HG03565 (cell line): ENCODE measurements at regions not wholly inside any gene's neighbourhood (a gene's known extent, or its start where the extent isn't known, plus 50 kb on each side); places are given as distances from the start of the nearest gene placed in this dataset.
"Not testable (repeated sequence)": the region's sequence is repeated elsewhere in the genome, so short reads cannot be mapped to it uniquely, and the experiment has no call there.

Experiments used
- ATAC-seq: cut with Tn5 transposase; IDR thresholded peaks from one replicate; pipeline ENCODE4 v1.9.1; 2021; ENCODE audit warnings: mild to moderate bottlenecking, moderate library complexity; ENCODE audit not compliant: unreplicated experiment

DNA sequence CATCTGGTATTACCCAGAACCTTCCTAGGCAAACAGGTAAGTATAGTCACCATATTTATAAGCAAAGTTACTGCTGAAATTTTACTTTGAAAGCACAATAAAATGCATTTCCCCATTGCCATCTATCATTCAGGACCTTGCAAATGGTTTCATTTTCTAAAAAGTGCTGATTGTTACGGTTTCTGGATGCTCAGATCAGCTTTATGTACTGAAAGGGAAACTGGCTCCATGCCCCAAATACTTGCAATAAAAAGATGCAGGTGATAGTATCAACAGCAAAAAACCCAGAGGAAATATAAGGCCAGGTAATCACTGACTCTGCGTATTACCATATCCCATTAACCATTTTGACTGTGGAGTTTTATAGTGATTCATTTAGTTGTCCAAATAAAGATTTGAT is 1150.7 kb upstream of the CRIM1 start:
- ATAC-seq = no peak

DNA sequence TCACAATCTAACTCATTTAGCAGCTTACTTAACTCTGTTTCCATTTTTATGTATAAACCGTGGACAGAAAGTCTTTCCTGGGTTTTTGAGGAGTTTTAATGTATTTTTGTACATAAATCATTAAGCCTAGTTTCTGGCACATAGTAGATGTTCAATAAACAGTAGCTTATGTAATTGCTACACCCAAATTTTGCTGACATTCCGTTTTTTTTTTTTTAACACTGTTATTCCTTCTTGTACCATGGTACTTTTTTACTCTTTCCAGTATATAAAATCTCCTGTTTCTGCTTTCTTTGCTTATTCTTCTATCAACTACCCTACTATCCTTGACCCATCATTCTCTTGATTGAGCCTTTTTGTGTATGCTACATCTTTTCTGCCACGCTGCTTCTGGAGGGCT is 1151.3 kb upstream of the CRIM1 start:
- no peak for ATAC-seq

DNA sequence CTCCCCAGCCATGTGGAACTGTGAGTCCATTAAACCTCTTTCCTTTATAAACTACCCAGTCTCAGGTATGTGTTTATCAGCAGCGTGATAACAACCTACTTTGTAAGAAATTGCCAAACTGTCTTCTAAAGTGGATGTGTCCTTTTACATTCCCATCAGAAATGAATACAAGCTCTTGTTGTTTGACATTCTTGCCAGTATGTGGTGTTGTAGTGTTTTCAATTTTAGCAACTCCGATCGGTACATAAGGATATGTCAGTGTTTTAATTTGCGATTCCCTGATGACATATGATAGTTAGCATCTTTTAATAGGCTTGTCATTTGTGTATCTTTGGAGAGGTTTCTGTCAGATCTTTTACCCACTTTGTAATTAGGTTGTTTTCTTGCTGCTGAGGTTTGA is 1156.3 kb upstream of the CRIM1 start:
- no peak for ATAC-seq

DNA sequence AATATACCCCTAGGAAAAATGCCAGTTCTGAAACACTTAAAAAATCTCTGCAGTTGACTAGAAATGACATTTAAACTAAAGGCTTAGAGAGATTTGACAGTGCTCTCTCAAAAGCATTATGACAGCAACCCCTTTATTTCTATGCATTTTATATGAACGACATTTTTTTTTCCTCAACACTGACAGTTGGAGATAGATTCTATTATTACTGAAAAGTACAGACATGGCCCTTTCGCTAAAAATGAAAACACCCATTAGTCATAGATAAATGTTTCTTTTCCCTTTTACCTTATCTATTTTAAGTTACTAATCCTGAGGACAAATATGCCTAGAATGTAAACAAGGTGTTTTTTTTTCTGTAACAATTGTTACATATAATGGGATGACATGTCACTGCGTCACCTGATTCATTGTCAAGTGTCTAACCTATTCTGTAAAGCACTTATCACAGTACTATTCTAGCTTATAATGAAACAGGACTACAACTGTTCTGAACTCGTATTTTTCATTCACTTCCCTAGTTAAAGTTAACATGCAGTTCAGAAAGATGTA is 1169.6 kb upstream of the CRIM1 start:
- no peak for ATAC-seq

DNA sequence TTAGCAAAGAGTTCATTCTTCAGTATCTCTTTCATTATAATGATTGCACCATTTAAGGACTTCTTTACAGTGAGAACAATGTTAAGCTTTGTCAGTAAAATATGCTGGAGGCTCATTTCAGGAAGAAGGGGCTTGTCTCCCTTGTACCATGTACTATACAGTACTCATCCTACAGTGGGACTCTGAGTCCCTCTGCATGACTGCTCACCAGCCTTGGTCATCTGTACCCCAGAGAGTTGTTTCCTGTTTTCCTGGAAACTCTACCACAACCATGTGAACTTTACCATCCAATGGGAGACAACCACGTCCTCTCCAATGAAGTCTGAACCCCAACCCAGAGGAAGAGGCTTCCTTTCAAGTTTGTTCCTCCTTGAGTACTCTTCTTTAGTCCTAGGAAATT is 1171.1 kb upstream of the CRIM1 start:
- no peak for ATAC-seq

DNA sequence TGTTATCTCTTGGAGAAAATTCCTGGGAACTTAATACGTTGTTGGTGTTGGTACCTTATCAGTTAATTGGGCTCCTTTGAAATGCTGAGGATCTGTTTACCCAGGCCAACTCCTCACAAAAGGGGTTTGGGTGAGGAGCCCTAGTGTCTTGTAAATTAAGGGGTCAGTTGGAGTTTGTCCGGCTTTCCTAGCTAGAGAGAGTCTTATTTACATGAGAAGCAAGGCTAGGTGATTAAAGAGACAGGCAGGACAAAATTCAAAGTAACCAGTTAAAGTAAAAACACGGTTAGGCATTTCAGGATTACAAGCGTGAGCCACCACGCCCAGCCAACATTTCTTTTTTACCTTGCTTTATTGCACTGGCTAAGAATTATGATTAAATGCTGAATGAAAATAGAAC is 1178.9 kb upstream of the CRIM1 start:
- not testable (repeated sequence) for ATAC-seq

DNA sequence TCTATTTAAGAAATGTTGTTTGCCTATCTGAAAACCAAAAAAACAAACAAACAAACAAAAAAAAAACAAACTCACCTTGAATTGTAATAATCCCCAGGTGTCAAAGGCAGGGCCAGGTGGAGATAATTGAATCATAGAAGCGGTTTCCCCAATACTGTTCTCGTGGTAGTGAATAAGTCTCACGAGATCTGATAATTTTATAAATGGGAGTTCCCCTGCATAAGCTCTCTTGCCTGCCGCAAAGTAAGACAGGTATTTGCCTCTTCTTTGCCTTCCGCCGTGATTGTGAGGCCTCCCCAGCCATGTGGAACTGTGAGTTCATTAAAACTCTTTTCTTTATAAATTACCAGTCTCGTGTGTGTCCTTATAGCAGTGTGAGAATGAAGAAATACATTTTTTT is 1180.7 kb upstream of the CRIM1 start:
- ATAC-seq = no peak

DNA sequence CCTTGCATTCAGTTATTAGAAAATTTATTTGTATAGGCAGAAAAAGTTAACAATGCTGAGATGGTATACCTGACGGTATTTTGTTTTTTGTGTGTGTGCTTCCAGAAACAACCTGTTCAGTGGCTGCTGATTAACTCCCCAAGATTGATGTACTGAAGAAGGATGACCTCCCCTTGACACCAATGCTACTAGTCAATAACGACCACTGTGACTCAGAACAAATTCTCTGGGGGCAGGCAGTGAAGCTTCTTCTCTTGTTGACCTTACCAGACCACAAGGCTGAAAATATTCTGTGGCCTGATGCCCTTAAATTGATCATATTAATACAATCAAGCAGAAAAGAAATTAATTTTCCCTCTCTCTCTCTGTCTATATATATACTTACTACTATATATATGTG is 1182.9 kb upstream of the CRIM1 start:
- ATAC-seq = no peak

DNA sequence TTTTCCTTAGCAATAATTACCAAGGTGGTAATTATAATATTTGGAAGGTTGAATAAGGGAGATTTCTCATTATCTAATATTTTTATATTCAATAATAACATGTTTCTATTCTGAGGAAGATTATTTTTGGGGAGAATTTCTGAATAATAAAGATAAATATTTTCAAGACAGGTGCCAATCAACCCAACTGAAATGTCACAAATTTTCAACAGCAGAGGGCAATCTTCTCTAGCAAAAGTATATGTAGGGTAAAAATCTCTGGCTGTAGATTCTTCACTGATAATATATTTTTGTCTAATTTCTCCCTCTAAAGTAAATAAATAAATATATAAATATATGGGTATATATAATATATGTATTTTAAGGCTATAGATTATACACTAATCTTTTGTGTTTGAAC is 1187.2 kb upstream of the CRIM1 start:
- ATAC-seq = no peak

DNA sequence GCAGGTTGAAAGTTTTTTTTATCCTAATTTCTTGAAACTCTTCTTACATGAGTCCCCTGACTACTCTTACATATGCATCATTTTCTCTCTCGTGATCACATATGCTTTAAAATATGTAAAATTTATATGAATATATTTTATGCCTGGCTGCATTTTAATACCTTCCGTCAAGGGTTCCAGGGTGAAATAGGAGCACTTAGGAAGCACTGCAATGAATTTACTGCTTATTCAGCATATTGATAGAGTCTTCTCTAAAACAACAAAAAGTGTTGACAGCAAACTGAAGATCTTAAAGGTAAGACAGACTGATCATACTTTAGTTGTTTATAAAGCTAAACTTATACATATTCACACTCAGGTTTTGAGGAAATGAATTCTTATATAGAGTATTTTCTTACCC is 1191.6 kb upstream of the CRIM1 start:
- no peak for ATAC-seq

DNA sequence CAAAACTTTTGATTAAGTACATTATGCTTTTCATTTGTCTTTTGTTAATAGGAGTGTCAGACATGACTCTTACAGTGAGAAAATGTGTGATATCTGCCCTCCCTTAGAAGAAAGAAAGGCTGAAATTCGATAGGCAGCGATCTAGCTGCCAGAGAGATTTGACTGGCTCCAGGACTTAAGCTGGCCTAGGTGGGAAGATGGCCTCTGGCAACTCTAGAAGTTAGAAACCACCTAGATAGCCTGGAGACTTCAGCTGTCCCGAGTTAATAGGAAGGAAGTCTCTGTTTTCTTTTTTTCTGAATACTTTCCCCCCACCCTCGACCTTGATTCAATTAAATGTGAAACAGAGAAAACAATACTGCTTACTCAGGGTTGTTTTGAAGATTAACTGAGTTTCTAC is 1194.7 kb upstream of the CRIM1 start:
- ATAC-seq = no peak

DNA sequence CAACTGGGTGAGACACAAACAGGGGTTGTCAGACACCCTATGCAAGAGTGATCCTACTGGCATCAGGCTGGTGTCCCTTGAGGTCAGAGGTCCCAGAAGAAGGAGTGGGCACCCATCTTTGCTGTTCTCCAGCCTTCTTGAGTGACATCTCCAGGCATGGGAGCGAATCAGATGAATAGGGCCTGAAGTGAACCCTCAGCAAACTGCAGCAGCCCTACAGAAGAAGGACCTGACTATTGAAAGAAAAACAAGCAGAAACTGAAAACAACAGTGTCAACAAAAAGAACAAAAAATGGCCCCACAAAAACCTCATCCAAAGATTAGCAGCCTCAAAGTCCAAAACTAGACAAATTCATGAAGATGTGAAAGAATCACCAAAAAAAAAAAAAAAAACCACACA is 1229.7 kb upstream of the CRIM1 start:
- ATAC-seq = no peak

DNA sequence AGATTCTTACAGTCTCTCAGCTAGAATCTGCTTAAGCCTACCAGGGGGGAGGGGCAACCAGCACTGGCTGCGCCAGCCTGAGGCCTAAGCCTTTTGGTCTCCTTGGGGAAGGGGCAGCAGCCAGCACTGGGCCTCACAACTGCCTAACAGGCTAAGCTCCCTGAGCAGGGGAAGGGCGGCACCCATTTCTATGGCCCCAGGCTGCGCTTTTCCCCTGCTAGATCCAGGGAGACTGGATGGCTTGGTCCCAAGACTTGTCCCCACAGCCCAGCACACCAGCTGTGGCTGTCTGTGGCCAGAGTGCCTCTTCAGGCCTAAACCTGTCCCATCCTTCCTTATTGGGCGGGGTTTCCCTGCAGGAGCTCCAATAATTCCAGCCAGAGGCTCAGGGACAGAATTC is 1230.3 kb upstream of the CRIM1 start:
- ATAC-seq = no peak

DNA sequence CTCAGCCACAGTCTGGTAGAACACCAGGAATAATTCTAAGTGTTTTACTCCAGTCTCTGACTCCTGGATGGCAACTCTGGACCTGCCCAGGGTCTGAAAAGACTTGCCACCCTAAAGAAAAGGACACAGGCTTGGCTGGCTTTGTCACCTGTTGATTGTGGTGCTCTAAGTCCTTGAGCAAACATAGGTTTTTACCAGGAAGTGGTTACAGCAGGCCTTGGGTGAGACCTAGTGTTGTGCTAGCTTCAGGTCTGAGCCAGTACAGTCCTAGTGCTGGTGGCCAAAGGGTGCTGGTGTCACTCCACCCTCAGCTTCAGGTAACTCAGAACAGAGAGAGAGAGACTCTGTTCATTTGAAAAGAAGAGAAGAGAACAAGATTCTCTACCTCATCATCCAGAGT is 1239.4 kb upstream of the CRIM1 start:
- ATAC-seq = no peak

DNA sequence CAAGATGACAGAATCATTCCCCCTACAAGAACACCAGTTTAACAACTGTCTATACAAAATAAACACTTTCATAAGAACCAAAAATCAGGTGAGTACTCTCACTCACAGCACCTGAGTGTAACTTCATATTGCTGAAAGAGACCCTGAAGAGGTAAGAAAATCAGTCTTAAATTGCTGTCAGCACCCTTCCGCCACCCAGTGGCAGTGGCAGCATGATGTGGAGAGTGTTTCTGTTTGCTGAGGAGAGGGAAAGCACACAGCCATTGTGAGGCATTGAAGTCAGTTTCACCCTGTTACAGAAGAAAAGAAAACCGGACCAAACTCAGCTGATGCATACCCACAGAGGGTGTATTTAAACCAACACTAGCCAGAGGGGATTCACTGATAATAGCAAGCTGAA is 1240.8 kb upstream of the CRIM1 start:
- no peak for ATAC-seq

DNA sequence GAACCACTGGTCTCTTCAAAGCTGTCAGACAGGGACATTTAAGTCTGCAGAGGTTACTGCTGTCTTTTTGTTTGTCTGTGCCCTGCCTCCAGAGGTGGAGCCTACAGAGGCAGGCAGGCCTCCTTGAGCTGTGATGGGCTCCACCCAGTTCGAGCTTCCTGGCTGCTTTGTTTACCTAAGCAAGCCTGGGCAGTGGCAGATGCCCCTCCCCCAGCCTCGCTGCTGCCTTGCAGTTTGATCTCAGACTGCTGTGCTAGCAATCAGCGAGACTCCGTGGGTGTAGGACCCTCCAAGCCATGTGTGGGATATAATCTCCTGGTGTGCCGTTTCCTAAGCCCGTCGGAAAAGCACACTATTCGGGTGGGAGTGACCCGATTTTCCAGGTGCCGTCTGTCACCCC is 1243.2 kb upstream of the CRIM1 start:
- ATAC-seq = not testable (repeated sequence)

DNA sequence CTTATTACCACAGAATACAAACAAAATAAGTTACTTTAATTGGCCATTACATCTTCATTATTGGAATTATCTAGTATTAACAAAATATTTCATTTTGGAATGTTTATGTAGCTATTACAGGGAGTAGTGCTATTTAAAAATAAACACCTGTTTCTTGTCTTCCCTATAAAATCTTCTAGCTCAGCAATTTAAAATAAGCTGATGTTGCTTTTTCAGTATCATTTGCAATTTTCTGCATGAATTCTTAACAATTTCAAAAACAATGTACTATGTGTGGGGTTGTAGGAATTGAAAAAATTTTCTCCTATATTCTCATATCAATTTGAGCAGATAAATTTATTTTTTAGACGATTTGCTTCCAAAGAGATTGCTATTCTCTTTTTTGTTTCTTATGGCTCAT is 1251.3 kb upstream of the CRIM1 start:
- ATAC-seq = no peak

DNA sequence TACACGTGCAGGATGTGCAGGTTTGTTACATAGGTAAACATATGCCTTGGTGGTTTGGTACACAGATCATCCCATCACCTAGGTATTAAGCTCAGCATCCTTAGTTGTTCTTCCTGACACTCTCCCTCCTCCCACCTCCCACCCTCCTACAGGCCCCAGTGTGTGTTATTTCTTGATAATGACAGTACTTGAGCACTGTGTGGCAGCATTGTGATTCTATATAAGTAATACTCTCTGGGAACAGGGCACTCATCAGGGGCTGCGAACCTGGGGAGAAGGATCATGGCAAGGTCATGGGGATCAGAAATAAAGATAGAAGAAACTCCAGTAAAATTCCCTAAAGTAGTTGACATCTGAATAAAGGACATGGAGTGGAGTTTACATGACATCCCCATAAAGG is 1256.2 kb upstream of the CRIM1 start:
- ATAC-seq = no peak

DNA sequence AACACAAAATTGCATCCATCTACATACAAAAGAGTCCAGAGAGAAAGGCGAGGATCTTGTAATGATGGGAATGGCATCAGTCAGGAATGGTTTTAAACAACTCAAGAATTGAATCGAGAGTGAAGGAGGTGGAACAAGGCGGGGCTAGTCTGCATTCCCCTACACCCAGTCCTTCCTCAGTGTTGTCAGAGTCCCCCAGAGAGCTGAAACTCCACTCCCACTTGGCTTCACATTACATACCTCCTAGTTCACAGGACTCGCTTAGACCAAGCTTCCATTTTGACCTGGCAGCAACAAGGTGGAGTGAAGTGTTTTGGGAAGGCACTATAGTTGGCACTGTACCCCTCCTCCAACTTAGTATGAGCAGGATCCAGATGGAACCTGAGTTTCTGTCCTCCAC is 1273.5 kb upstream of the CRIM1 start:
- ATAC-seq = no peak

DNA sequence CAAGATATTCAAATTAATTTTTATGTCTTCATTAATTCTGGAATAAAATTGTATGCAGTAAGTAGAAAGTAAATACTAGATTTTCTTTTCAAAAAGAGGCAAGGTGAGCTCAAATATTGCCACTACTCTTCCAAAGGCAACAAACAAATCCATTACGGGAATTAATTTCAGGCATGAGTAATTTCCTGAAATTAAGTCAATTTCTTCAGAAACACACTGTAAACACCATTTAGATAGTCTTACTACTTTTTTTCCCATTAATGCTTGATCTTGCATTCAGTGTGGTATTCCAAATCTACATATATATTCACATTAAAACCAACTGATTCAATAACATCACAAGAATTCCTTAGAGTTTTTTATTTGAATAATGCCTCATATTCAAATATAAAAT is 1274.0 kb upstream of the CRIM1 start:
- ATAC-seq = no peak

DNA sequence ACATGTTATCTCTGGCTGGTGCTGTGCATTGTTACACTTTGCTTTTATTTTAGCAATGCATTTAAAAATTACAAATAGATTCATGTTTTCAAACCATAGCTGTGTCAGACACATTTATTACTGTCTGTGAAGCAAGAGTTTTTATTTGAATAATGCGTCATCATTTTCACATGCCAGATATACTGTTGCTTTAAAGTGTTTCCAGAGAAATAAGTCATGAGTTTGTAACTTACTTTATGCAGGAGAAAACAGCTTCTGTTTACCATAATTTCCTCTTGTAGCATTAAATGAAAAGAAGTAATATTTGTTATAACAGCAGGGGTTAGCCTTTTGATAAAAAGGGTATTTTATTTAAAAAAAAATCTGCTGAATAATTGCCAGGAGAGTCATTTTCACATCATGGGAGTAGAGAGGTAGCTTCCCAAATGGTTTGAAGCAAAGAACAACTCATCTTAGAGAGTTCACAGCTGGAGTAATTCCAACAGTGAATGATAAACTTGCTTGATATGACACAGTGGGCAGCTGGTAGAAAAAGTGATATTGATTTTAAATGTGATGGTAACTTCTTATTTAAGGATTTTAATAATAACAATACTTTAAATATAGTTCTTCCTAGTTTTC is 1274.5 kb upstream of the CRIM1 start:
- no peak for ATAC-seq

DNA sequence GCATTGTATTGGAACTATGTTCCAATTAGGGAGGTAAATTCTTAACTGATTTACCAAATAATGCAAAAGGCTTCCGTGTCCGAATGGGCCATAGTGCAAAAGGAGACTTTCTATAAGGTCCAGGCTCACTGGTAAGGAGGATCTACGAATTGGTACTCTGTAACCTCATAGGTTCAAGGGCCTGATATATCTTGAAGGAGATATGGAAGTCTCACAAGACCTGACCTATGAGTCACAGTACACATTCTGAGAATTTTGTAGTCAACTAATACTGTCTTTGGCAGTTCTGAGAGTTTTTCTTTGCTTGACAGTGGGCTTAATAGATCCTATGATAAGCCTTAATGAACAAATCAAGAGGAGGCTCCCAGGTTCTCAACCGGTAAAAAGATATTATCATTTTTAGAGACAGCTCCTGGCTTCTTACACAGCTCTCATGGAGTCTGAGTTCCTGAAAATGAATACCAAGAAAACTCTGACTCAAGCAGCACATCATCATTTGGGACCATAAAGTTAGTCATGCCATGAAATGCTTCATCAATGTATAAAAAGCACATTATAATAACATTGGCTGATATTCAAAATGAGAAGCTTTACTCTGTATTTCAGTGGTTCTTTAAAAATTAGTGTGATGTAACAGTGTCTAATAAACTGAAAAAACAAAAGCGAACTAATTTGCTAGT is 1275.2 kb upstream of the CRIM1 start:
- no peak for ATAC-seq

DNA sequence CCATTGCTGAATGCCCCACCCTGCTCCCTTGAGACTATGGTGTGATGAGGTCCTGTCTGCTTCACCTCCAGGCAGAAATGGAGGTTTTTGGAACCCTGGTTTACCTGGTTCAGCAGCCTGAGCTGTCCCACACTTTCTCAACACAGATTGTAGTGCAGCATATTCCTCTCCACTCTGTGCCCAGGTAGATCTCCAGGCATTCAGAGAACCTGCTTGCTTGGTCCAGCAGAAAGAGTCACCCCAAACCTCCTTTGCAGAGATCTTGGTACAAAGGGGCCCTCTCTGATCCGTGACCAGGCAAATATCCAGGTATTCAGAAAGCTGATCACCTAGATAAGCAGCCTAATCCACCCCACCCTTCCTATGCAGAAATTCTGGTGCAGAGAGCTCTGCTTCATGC is 1288.2 kb upstream of the CRIM1 start:
- no peak for ATAC-seq
